Chondrocyte (in vitro differentiated cells): ENCODE measurements at regions not wholly inside any gene's neighbourhood (a gene's known extent, or its start where the extent isn't known, plus 50 kb on each side); places are given as distances from the start of the nearest gene placed in this dataset.

Experiments used
- DNase-seq: peaks from one replicate; pipeline ENCODE4 v3.0.0; 2021; ENCODE audit warnings: mixed read lengths, low spot score
- H3K27ac Mint-ChIP-seq: one replicate; pipeline ENCODE4 v1.8.0; 2021; ENCODE audit warnings: mild to moderate bottlenecking, moderate library complexity, mixed read lengths; ENCODE audit not compliant: unreplicated experiment
- H3K27me3 Mint-ChIP-seq: 2 replicates; pipeline ENCODE4 v1.8.0; 2021; ENCODE audit warnings: low read depth, mixed read lengths
- H3K36me3 Mint-ChIP-seq: 2 replicates; pipeline ENCODE4 v1.8.0; 2021; ENCODE audit warnings: low read depth, mixed read lengths
- H3K4me1 Mint-ChIP-seq: 2 replicates; pipeline ENCODE4 v1.8.0; 2021; ENCODE audit warnings: low read depth, mild to moderate bottlenecking, mixed read lengths
- H3K4me3 Mint-ChIP-seq: one replicate; pipeline ENCODE4 v1.8.0; 2021; ENCODE audit warnings: mild to moderate bottlenecking, moderate library complexity, mixed read lengths; ENCODE audit not compliant: unreplicated experiment
- H3K9me3 Mint-ChIP-seq: 2 replicates; pipeline ENCODE4 v1.8.0; 2021; ENCODE audit warnings: low read depth, mixed read lengths
- CTCF ChIP-seq: fragments of 200-600 bp; sonication (generic); IDR thresholded peaks from 2 replicates; pipeline ENCODE4 v1.5.0; 2021; ENCODE audit warnings: antibody characterized with exemption, mild to moderate bottlenecking, moderate library complexity

GRCh38 chr3:197375001-197375441 lies 76.6 kb upstream of the DLG1 start:
- DNase-seq: no peak

GRCh38 chr3:197373096-197373495 lies 74.7 kb upstream of the DLG1 start:
- no peak for DNase-seq
- H3K36me3 Mint-ChIP-seq: no peaks in the 10 kb centered on the region
- no peaks in the 10 kb centered on the region for H3K27me3 Mint-ChIP-seq
- no peak for TF ChIP-seq CTCF
- H3K4me3 Mint-ChIP-seq: no peak overlapping the region
- no peak overlapping the region for H3K27ac Mint-ChIP-seq
- peaks cover 37% of the 10 kb centered on the region for H3K4me1 Mint-ChIP-seq
- no peaks in the 10 kb centered on the region for H3K9me3 Mint-ChIP-seq

More at GRCh38 chr3:197375001-197375441, 76.6 kb upstream of the DLG1 start:
- no peaks in the 10 kb centered on the region for H3K27me3 Mint-ChIP-seq
- H3K36me3 Mint-ChIP-seq: no peaks in the 10 kb centered on the region
- H3K9me3 Mint-ChIP-seq: no peaks in the 10 kb centered on the region
- H3K27ac Mint-ChIP-seq: peak overlapping the region; percentile 33
- no peak overlapping the region for H3K4me3 Mint-ChIP-seq
- TF ChIP-seq CTCF: no peak
- peaks cover 28% of the 10 kb centered on the region for H3K4me1 Mint-ChIP-seq

- H3K27ac Mint-ChIP-seq: peak overlapping the region; percentile 82
- TF ChIP-seq CTCF: no peak
- H3K36me3 Mint-ChIP-seq: no peaks in the 10 kb centered on the region
- peaks cover 45% of the 10 kb centered on the region for H3K4me1 Mint-ChIP-seq
- no peak overlapping the region for H3K4me3 Mint-ChIP-seq
- no peaks in the 10 kb centered on the region for H3K27me3 Mint-ChIP-seq
- DNase-seq: no peak
- no peaks in the 10 kb centered on the region for H3K9me3 Mint-ChIP-seq
Observed at GRCh38 chr3:197372047-197372661, 73.7 kb upstream of the DLG1 start.

- Mint-ChIP-seq H3K27me3 (no peaks in the 10 kb centered on the region), H3K4me3 (no peak overlapping the region), H3K36me3 (no peaks in the 10 kb centered on the region), H3K27ac (peak overlapping the region; percentile 82), H3K9me3 (no peaks in the 10 kb centered on the region), H3K4me1 (peaks cover 51% of the 10 kb centered on the region)
- no peak for TF ChIP-seq CTCF
- no peak for DNase-seq
Observed at GRCh38 chr3:197371591-197372046, 73.2 kb upstream of the DLG1 start.

GRCh38 chr3:197369545-197369944 lies 71.1 kb upstream of the DLG1 start:
- Mint-ChIP-seq H3K4me3 (no peak overlapping the region), H3K27ac (no peak overlapping the region), H3K4me1 (peaks cover 70% of the 10 kb centered on the region), H3K36me3 (no peaks in the 10 kb centered on the region), H3K27me3 (no peaks in the 10 kb centered on the region), H3K9me3 (no peaks in the 10 kb centered on the region)
- TF ChIP-seq CTCF: no peak
- DNase-seq: no peak
